HL-60 (cell line): ENCODE measurements at regions not wholly inside any gene's neighbourhood (a gene's known extent, or its start where the extent isn't known, plus 50 kb on each side); places are given as distances from the start of the nearest gene placed in this dataset.

Source experiments
- DNase-seq, 2 experiments: peaks; one replicate each; pipeline ENCODE4 v3.0.0-alpha.2; 2010 to 2020; ENCODE audit warnings: low read depth in 1 of 2, low spot score in 1 of 2
- H3K27ac ChIP-seq: fragments of 250-450 bp; sonication (Bioruptor Pico); replicated peaks from 2 replicates; pipeline ENCODE4 v1.5.1; 2020; ENCODE audit warnings: mild to moderate bottlenecking, moderate library complexity
- H3K27me3 ChIP-seq: fragments of 250-450 bp; sonication (Bioruptor Pico); 2 replicates; pipeline ENCODE4 v1.5.1; 2021; ENCODE audit warnings: mild to moderate bottlenecking, moderate library complexity; ENCODE audit not compliant: insufficient read depth, poor library complexity, severe bottlenecking
- H3K4me3 ChIP-seq: replicated peaks from 2 replicates; pipeline ENCODE4 v1.5.1; 2011; ENCODE audit warnings: mild to moderate bottlenecking, control low read depth, low read length; ENCODE audit not compliant: insufficient read depth
- GABPA ChIP-seq: IDR thresholded peaks from 2 replicates; pipeline ENCODE4 v1.6.1; 2012; ENCODE audit warnings: low read depth
- POLR2AphosphoS5 ChIP-seq: IDR thresholded peaks from 2 replicates; pipeline ENCODE4 v1.6.1; 2012; ENCODE audit warnings: low read depth
- SPI1 ChIP-seq: IDR thresholded peaks from 2 replicates; pipeline ENCODE4 v1.6.1; 2012; ENCODE audit warnings: low read depth, mild to moderate bottlenecking, borderline replicate concordance
- TF ChIP-seq, protein P1 (sequence below): IDR thresholded peaks from 2 replicates; pipeline ENCODE4 v1.6.1; 2012; ENCODE audit warnings: low read depth; ENCODE audit not compliant: insufficient replicate concordance
- TF ChIP-seq, protein P2 (sequence below): IDR thresholded peaks from one replicate; pipeline ENCODE4 v1.5.1; 2011; ENCODE audit warnings: low read length, control low read depth, inconsistent platforms; ENCODE audit not compliant: insufficient read depth

- peaks cover 7% of the 10 kb centered on the region for H3K27me3 ChIP-seq
- H3K4me3 ChIP-seq: no peak overlapping the region
- H3K27ac ChIP-seq: no peak overlapping the region
- DNase-seq: no peak
- TF ChIP-seq, protein P1, sequence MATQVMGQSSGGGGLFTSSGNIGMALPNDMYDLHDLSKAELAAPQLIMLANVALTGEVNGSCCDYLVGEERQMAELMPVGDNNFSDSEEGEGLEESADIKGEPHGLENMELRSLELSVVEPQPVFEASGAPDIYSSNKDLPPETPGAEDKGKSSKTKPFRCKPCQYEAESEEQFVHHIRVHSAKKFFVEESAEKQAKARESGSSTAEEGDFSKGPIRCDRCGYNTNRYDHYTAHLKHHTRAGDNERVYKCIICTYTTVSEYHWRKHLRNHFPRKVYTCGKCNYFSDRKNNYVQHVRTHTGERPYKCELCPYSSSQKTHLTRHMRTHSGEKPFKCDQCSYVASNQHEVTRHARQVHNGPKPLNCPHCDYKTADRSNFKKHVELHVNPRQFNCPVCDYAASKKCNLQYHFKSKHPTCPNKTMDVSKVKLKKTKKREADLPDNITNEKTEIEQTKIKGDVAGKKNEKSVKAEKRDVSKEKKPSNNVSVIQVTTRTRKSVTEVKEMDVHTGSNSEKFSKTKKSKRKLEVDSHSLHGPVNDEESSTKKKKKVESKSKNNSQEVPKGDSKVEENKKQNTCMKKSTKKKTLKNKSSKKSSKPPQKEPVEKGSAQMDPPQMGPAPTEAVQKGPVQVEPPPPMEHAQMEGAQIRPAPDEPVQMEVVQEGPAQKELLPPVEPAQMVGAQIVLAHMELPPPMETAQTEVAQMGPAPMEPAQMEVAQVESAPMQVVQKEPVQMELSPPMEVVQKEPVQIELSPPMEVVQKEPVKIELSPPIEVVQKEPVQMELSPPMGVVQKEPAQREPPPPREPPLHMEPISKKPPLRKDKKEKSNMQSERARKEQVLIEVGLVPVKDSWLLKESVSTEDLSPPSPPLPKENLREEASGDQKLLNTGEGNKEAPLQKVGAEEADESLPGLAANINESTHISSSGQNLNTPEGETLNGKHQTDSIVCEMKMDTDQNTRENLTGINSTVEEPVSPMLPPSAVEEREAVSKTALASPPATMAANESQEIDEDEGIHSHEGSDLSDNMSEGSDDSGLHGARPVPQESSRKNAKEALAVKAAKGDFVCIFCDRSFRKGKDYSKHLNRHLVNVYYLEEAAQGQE: no peak
- no peak for TF ChIP-seq GABPA
- TF ChIP-seq, protein P2, sequence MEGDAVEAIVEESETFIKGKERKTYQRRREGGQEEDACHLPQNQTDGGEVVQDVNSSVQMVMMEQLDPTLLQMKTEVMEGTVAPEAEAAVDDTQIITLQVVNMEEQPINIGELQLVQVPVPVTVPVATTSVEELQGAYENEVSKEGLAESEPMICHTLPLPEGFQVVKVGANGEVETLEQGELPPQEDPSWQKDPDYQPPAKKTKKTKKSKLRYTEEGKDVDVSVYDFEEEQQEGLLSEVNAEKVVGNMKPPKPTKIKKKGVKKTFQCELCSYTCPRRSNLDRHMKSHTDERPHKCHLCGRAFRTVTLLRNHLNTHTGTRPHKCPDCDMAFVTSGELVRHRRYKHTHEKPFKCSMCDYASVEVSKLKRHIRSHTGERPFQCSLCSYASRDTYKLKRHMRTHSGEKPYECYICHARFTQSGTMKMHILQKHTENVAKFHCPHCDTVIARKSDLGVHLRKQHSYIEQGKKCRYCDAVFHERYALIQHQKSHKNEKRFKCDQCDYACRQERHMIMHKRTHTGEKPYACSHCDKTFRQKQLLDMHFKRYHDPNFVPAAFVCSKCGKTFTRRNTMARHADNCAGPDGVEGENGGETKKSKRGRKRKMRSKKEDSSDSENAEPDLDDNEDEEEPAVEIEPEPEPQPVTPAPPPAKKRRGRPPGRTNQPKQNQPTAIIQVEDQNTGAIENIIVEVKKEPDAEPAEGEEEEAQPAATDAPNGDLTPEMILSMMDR: no peak
Observed at GRCh38 chr3:127476936-127477335, 113.6 kb downstream of the TPRA1 start.

DNA sequence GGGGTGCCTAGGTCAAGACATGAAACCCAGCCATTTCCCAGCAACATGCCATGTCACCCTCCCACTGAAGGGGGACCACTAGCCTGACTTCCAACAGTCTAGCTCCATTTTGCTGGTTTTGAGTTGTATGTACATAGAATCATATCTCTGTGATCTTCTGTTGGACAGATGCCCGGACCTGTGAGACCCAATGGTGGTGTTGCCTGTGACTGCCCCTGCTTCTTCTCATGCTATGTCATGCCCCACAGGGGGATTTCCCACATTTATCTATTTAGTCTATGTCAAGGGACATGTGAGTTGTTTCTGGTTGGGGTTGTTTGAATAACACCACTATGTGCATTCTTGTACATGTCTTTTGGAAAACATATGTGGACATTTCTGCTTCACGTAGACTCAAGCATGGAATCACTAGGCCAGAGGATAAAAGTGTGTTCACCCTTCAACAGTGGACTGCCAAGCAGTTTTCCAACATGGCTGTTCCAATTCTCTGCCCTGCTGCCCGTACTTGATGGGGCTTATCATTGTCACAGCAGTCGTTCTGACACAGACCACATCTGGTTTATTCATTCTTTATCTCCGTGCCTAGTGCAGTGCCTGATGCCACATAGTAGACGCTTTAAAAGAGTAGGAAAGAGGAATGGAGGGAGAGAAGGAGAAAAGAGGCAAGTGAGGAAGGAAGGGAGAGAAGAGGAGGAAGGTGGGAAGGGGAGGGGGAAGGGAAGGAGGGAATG is 114.4 kb downstream of the TPRA1 start:
- H3K27me3 ChIP-seq: peaks cover 7% of the 10 kb centered on the region
- no peak for TF ChIP-seq POLR2AphosphoS5
- TF ChIP-seq, protein P2: no peak
- TF ChIP-seq, protein P1: no peak
- no peak for TF ChIP-seq GABPA
- TF ChIP-seq SPI1: no peak
- no peak overlapping the region for H3K4me3 ChIP-seq
- no peak overlapping the region for H3K27ac ChIP-seq
- no peak for DNase-seq

GRCh38 chr3:127475391-127475790 is 115.1 kb downstream of the TPRA1 start:
- TF ChIP-seq SPI1: no peak
- TF ChIP-seq POLR2AphosphoS5: no peak
- no peak for TF ChIP-seq GABPA
- Histone ChIP-seq H3K27ac (no peak overlapping the region), H3K27me3 (peaks cover 7% of the 10 kb centered on the region), H3K4me3 (no peak overlapping the region)
- DNase-seq: no peak

GRCh38 chr3:127473244-127474024 is 117.1 kb downstream of the TPRA1 start:
- Histone ChIP-seq H3K27me3 (peaks cover 6% of the 10 kb centered on the region), H3K4me3 (no peak overlapping the region), H3K27ac (no peak overlapping the region)
- DNase-seq: no peak
- TF ChIP-seq POLR2AphosphoS5: no peak
- TF ChIP-seq, protein P2: no peak
- no peak for TF ChIP-seq GABPA
- no peak for TF ChIP-seq SPI1
- TF ChIP-seq, protein P1: no peak
